GM19351 (cell line): ENCODE measurements at regions not wholly inside any gene's neighbourhood (a gene's known extent, or its start where the extent isn't known, plus 50 kb on each side); places are given as distances from the start of the nearest gene placed in this dataset.
"Not testable (repeated sequence)": the region's sequence is repeated elsewhere in the genome, so short reads cannot be mapped to it uniquely, and the experiment has no call there.

Source experiments
- ATAC-seq: cut with Tn5 transposase; IDR thresholded peaks from one replicate; pipeline ENCODE4 v1.9.1; 2021; ENCODE audit warnings: mild to moderate bottlenecking, moderate library complexity; ENCODE audit not compliant: unreplicated experiment

DNA sequence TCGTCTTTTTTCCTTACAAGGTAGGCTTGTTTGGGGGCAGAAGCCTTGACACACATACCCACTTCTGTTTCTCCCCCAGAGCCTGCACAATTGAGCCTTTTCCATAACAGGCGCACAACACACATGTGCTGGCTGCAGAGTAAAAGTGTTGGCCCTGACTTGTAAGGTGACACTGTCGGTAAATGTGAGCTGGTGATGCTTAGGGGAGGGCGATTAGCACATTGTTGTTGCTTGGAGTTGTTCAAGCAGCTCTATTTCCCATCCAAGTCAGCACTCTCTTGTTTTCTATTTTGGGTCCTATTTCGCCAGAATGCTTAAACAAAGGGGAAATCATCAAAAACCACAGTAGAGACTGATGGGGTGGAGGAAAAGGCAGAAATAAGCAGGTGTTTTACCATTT is 51.9 kb upstream of the PTPRJ start:
- ATAC-seq, result no peak

- no peak for ATAC-seq
Observed at GRCh38 chr11:47924184-47924691, 56.1 kb upstream of the PTPRJ start.

- no peak for ATAC-seq
Observed at GRCh38 chr11:47923667-47924066, 56.7 kb upstream of the PTPRJ start.

DNA sequence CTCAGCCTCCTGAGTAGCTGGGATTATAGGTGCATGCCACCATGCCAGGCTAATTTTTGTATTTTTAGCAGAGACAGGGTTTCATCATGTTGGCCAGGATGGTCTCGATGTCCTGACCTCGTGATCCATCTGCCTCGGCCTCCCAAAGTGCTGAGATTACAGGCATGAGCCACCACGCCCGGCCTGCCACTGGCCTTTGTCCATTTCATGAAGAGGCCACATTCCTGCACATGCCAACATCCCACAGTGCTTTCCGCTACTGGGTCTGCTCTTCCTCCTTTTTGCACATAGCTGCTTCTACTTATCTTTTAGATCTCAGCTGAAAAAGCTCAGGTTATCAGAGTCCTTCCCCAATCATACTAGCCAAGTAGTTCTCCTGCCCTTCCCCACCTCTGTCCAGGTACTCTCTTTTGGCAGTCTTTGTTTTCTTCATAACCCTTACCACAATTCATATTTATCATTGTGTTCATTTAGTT is 59.2 kb upstream of the PTPRJ start:
- not testable (repeated sequence) for ATAC-seq

- ATAC-seq, result no peak
Observed at GRCh38 chr11:47918882-47919495, 61.4 kb upstream of the PTPRJ start.

DNA sequence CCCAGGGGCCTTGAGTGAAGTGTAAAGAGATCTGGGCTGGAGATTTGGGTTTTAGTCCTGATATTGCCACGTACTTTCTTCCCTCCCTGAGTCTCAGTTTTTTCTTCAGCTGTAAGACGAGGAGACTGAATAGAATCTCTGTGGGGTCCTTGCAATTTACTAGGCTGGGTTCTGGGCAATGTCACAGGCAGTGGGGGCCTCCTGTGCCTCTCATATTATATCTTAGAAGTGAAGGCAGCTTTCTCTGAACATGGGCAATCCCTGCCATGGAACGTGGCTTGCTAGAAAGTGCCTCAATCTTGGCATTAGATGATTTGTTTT is 62.0 kb upstream of the PTPRJ start:
- no peak for ATAC-seq

- ATAC-seq, result no peak
Observed at GRCh38 chr11:47917599-47918369, 62.6 kb upstream of the PTPRJ start.

DNA sequence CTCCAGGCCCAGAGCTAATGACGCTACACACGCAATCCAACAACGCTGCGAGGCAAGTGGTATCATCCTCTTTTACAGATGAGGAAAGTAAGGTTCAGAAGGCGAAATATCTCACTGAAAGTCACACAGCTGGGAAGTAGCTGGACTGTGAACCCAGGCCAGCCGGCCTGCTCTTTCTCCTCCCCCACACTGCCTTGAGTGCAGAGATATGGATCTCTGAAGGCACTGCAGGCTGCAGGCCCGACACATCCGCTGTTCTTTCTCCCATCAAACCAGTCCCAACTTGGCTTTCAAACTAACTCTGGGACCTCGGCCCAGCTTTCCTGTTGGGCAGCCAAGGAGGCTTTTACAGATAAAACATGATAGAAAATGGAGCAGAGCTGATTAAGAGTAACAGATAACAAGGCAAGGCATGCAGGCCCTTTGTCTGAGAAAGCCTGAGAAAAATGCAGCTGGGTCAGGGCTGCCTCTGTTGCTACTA is 64.0 kb upstream of the PTPRJ start:
- ATAC-seq, result no peak

DNA sequence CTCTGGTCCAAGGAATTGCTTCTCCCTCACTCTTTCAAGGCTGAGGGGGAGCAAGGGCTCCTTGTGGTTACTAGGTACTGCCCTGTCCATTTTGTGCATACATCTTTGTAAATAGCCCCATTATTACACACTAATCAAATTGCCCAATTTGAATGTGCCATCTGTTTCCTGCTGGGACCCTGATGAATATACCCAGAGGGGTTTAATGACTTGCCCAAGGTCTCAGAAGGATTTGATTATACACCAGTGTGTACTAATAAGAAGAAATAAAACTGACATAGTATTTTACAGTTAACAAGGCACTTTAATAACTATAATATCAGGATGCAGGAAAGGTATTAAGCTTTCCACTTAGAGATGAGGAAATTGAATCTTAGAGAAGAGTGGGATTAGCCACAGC is 64.6 kb upstream of the PTPRJ start:
- no peak for ATAC-seq

- ATAC-seq, result no peak
Observed at GRCh38 chr11:47915374-47915773, 65.0 kb upstream of the PTPRJ start.

DNA sequence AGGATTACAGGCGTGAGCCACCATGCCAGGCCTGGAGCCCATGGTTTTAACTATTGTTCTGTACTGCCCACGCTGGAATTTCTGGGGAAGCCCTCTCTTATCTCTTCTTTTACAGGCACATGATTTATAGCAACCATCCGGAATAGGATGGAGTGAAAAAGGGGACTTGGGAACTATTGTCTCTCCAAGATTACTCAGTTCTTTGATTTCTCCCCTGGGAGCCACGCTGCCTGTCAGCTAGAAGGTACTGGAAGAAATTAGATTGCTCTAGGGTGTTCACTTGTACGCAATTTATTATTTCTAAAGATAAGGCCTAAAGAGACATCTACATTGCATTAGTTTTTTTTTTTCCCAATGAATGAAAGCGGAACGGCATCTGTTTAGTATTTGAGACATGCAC is 65.6 kb upstream of the PTPRJ start:
- no peak for ATAC-seq

- no peak for ATAC-seq
Observed at GRCh38 chr11:47913529-47914244, 65.5 kb upstream of the NUP160 start.

DNA sequence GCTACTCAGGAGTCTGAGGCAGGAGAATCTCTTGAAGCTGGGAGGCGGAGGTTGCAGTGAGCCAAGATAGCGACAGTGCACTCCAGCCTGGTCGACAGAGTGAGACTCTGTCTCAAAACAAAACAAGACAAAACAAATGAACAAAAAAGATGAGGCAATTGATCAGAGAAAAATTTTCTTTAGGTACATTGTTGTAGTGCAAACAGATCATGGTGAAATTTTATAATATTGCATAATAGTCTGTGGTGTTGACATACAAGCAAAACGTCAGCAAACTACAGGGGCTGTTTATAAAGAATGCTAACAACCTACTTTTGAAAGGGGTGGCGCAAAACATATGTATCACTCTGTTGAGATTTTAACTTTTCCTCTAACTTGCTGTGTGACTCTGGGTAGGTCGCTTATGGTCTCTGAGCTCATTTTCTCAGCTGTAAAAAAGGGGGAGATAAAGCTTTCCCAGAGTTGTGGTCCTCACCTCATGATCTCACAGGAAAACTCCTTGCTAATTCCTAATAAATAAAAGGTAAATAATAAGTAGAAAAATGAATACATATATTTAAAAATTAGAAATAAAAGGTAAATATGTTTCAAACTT is 64.8 kb upstream of the NUP160 start:
- no peak for ATAC-seq

GRCh38 chr11:47911149-47911548 is 63.0 kb upstream of the NUP160 start:
- ATAC-seq, result no peak

GRCh38 chr11:47908198-47908597 is 60.0 kb upstream of the NUP160 start:
- ATAC-seq, result no peak

DNA sequence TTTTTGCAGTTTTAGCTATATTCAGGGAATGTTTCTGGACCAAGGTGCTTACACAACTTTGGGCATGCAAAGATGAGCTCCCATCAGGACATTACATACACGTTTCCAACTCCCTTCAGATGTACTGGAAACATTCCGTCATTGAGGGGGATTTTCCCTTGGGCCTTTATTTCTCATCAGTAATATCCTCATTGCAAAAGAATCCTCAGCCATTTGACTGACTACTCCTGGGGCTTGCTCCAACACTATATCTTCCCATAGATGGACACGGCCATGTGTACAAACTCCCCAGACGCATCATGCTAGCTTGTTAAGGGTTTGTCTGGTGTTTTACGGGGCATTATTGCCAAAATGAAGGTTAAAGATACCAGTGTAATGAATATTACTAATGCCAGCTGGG is 59.3 kb upstream of the NUP160 start:
- no peak for ATAC-seq

DNA sequence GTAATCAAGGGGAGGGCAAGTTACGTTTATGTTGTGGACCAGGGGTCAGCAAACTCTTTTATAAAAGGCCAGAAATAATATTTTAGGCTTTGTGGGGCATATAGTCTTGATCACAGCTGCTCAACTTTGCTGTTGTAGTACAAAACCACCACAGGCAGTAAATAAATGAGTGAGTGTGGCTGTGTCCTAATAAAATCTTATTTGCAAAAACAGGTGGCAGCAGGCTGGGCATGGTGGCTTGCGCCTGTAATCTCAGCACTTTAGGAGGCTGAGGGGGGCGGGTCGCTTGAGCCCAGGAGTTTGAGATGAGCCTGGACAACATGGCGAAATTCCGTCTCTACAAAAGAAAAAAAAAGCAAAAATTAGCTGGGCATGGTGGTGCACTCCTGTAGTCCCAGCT is 57.9 kb upstream of the NUP160 start:
- ATAC-seq, result no peak

GRCh38 chr11:47905358-47906059 is 57.4 kb upstream of the NUP160 start:
- ATAC-seq, result no peak

DNA sequence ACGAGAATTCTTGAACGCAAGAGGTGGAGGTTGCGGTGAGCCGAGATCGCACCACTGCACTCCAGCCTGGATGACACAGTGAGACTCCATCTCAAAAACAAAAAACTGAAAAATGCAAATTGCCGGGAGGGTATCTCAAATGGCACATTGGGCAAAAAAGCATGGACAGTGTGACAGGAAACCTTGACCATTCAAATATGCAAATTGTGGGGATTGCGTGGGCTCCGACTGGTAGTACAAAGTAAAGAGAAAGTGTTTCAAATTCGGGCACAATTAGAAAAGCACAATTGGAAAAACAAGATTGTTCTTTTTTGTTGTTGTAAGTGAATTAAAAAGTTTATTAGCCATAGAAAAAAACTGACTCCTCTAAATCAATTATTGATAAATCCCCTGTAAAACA is 56.7 kb upstream of the NUP160 start:
- ATAC-seq, result no peak

DNA sequence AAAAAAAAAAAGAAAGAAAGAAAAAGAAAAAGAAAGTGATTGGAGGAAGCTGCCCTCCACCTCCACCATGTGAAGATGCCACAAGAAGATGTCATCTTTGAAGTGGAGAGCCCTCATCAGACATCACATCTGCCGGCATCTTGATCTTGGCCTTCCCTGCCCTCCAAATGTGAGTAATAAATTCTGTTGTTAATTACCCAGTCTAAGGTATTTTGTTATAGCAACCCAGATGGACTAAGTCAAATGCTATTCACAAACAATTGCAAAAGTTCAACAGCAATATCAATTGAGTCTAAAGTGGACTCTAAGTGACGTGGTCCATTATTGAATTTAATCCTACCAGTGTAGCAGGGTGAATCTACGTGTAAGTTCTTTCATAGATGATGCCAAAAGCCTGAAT is 55.9 kb upstream of the NUP160 start:
- ATAC-seq, result no peak

DNA sequence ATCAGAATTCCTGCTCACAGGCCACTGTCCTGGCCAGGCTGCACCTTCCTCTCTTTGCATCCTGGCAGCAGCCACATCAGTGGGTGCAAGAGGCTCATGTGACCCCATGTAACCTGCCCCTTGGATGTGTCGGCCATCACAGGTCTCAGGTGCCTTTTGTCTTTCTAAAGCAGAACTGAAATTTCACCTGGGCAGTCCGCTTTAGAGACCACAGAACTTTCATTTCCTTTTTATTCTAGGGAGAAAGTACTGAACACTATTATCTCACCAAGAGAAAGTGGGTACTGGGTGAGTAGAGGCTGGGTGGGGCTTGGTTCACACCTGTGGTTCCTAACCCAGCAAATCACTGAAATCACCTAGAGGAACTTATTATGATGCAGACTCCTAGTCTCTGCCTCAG is 51.7 kb upstream of the NUP160 start:
- peak; percentile 97 for ATAC-seq
